OCI-M2 (cell line): ENCODE measurements at regions not wholly inside any gene's neighbourhood (a gene's known extent, or its start where the extent isn't known, plus 50 kb on each side); places are given as distances from the start of the nearest gene placed in this dataset.
"Not testable (repeated sequence)": the region's sequence is repeated elsewhere in the genome, so short reads cannot be mapped to it uniquely, and the experiment has no call there.

Source experiments
- DNase-seq: peaks from one replicate; lab custom pipeline; 2025; ENCODE audit not compliant: unreplicated experiment; lab: John Stamatoyannopoulos, UW

DNA sequence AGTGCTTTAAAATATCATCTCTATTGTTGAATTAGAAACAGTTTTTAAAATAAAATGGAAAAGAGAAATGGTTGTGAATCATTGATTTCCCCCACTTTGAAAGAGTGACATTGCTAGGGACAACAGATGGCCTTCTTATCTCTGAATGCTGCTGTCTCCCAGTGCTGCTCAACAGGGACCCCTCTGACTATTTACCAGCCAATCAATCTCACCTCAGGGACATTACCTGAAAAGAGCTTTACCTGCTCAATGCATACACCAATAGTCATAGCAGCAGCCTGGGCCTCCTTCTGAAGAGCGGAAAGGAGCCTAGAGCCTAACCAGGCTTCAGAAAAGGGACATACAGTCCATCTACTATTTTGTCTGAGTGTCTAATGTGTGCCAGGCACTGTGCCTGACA, 162.8 kb downstream of the CGGBP1 start:
- no peak for DNase-seq

- no peak for DNase-seq
Measured at GRCh38 chr3:87873136-87873535, 185.7 kb downstream of the CGGBP1 start.

DNA sequence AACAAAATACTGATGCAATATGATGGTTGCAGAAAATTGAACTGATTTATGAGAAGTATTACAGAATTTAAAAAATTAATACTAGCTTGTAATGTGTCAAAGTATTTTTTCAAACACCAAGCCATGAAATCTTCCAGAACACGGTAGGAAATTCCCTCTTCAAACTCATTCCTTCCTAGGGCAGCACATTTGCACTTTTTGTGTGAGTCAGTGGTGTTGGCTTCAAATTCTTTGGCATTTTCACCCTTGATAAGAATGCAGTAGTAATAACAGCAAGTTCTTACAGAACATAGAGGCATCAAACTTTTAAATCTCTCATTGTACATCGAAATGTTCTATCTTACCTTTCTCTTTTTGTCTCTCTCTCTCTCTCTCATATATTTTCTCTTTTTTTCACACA, 191.8 kb downstream of the CGGBP1 start:
- DNase-seq: no peak

DNA sequence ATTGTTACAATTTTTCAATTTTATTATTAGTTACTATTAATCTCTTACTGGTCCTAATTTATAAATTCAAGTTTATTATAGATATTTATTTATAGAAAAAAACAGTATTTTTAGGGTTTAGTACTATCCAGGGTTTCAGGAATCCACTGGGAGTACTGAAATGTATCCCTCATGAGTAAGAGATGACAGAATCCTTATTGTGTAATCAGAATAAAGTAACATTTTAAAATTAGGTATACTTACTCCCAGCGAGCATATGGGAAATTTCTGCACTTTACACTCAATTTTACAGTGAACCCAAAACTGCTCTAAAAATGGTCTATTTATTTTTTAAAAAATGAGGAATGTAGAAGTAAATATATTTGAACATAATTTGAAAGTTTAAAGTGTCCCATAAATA, 202.7 kb downstream of the CGGBP1 start:
- no peak for DNase-seq

DNA sequence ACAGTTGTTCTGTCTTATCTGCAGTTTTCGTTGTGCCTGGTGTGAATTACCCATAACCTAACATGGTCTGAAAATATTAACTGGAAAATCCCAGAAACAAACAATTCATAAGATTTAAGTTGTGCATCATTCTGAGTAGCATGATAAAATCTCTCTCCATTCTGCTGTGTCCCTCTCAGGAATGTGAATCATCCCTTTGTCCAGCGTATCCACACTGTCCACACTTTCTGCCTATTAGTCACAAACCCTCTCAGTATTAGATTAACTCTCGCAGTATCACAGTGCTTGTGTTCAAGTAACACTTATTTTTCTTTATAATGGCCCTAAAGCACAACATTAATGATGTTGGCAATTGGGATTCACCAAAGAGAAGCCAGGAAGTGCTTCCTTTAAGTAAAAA, 203.2 kb downstream of the CGGBP1 start:
- DNase-seq: no peak

DNA sequence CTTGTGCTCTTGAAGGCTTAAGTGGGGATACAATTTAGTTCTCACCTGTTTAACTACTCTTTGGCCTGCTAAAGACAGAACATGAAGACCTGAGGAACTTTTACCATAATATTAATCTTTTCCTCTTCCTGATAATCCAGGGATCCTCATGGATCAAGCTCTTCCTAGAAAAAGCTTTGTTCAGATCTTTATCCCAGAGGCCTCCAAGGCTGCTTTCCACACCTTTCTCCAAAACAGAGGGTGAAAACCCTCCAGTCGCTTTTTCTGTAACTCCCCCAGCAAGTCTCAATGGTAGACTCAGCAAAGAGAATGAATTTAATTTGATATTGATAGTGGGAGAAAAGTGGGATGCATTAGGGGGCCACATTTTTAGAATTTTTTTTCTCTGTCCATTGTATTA, 203.6 kb downstream of the CGGBP1 start:
- DNase-seq: no peak

- DNase-seq: no peak
Measured at GRCh38 chr3:87848003-87848402, 210.8 kb downstream of the CGGBP1 start.

DNA sequence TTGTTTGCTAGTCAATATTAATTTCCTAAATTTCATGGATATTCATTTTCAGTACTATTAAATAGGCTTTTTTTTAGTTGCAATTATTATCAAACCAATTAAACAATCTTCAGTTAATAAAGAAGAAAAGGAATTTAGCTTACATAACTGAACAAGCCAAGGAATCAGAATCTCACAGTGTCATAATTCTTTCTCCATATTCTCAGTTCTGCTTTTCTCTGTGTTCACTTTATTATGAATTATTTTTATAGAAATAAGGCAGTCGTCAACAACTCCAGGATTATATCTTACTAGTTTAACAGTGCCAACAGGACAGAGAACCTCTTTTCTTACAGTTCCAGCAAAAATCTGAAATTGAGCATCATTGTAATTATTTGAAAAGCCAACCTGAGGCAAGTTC, 221.7 kb downstream of the CGGBP1 start:
- no peak for DNase-seq

- no peak for DNase-seq
Measured at GRCh38 chr3:87836026-87836425, 222.8 kb downstream of the CGGBP1 start.

GRCh38 chr3:87835236-87835635, 223.6 kb downstream of the CGGBP1 start:
- DNase-seq: no peak

DNA sequence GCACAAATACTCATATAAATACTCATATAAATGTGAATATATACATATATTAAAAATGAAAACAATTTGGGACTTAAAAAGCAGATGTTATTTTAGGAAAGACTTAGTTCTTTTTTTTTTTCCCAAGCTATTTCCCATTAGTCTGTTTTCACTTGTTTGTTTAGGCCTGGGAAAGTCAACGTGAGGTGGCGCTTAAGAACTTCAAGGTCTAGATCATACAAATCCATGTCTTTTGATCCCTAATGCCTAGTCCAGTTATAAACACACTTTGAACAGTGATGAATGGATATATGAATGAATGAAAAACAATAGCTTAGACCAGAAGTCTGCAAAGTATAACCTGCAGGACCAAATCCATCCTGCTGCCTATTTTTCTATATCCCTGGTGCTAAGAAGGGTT, 224.5 kb downstream of the CGGBP1 start:
- DNase-seq: no peak

DNA sequence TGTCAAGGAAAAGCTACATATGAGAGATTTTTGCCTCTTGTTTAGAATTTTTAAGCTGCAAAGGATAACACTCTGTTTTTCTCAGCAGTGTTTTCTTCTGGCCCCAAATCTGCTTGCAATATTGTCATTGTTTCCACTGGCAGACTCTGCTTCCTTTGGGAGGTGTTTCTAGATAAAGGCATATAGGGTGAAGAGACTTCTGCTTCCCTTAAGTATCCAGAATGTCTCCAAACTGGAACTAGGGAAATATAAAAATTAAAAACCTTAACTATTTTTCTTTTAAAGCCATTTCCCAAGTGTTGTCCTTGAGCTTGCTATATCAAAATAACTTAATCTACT, 225.8 kb downstream of the CGGBP1 start:
- no peak for DNase-seq

- DNase-seq: no peak
Measured at GRCh38 chr3:87828046-87828445, 230.8 kb downstream of the CGGBP1 start.

DNA sequence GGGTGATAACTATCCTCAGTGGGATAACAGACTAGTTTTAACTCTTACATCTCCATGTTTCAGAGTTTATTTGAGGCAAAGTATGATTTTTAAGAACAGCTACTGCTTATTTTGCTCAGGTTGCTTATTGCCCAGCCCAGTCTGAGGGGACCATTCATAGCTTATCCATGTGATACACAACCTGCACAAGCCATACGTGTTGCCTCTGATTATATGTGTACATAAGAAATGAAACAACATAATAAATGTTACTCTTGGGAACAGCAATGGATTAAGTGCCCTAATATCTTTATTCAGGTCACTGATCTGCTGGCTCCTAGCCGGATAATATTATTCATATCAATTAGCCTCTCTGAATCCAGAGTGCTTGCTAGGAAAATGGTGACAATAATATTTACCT, 236.2 kb downstream of the CGGBP1 start:
- no peak for DNase-seq

- not testable (repeated sequence) for DNase-seq
Measured at GRCh38 chr3:87813503-87813902, 245.3 kb downstream of the CGGBP1 start.

GRCh38 chr3:87811953-87812352, 246.9 kb downstream of the CGGBP1 start:
- no peak for DNase-seq

- no peak for DNase-seq
Measured at GRCh38 chr3:87810452-87811016, 248.3 kb downstream of the CGGBP1 start.

DNA sequence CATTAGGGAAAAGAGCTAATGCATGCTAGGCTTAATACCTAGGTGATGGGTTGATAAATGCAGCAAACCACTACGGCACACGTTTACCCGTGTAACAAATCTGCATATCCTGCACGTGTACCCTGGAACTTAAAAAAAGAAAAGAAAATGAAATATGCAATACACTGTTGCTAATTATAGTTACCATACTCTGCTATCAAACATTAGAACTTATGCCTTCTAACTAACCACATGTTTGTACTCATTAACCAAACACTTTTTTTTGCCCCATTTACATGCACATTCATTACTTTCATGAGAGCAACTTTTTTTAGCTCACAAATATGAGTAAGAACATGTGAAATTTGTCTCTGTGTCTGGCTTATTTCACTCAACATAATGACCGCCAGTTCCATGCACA, 253.1 kb downstream of the CGGBP1 start:
- no peak for DNase-seq

- no peak for DNase-seq
Measured at GRCh38 chr3:87801409-87801808, 257.4 kb downstream of the CGGBP1 start.

DNA sequence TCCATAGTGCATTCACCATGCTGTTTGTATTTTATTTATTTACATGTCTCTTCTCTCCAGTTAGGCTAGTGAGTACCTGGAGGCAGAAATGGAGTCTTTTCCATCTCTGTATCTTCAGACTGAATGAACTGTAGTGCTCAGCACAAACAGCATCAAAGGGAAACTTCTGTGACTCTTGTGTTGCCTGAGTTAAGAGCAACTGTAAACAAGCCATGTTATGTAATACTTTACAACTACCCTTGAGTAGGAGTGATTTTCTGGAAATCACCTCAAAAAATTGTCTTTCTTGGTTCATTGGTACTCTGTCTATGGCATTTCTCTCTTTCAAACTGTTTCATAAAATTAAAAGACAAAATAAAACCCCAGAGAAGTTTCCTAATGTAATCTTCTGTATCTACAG, 258.3 kb downstream of the CGGBP1 start:
- DNase-seq: no peak

DNA sequence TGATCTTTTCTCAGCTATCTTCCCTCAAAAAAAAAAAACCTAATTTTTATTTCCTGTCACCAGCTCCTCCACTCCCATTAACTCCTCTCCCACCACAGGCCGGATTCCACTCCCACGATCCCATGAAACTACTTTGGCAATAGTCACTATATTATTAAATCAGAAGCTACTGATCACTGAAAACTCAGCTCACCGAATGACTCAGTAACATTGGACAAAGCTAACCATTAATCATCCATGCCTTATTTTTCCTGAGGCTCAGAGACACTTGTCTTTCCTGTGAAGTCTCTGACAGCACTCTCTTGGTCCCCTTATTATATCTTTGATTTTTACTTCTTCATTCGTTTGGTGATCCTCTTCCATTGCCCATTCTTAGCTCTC, 260.2 kb downstream of the CGGBP1 start:
- no peak for DNase-seq

GRCh38 chr3:87797872-87798566, 260.8 kb downstream of the CGGBP1 start:
- DNase-seq: no peak

DNA sequence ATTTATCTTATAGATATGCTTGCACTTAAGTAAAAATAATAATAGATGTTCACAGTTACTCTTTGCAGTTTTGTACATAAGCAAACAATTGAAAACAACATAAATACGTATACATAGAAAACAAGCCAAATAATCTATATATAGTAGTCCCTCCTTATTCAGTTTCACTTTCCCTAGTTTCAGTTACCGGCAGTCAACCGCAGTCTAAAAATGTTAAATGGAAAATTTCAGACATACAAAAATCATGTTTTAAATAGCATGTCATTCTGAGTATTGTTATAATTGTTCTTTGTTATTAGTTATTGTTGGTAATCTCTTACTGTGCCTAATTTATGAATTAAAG, 262.0 kb downstream of the CGGBP1 start:
- no peak for DNase-seq
